Naive thymus-derived CD4-positive, alpha-beta T cell (primary cell): ENCODE measurements at regions not wholly inside any gene's neighbourhood (a gene's known extent, or its start where the extent isn't known, plus 50 kb on each side); places are given as distances from the start of the nearest gene placed in this dataset.
"Not testable (repeated sequence)": the region's sequence is repeated elsewhere in the genome, so short reads cannot be mapped to it uniquely, and the experiment has no call there.

Experiments
- ATAC-seq: fragments of 150-1000 bp; cut with Tn5 transposase; 2 replicates; pipeline ENCODE4 v1.10.0; 2021; ENCODE audit warnings: mild to moderate bottlenecking, moderate library complexity
- CTCF ChIA-PET: fragments of 350-600 bp; sonication (Branson Sonifier 250); formaldehyde crosslinking; loops from one replicate; lab custom pipeline; 2021; ENCODE audit warnings: antibody characterized with exemption; lab: Charles Lee
- POLR2A ChIA-PET: fragments of 350-600 bp; sonication (Branson Sonifier 250); formaldehyde crosslinking; loops from one replicate; lab custom pipeline; 2021; ENCODE audit warnings: antibody characterized with exemption, inconsistent platforms; lab: Charles Lee
- DNase-seq, 9 donors: peaks; one replicate each; pipeline versions ENCODE4 v3.0.0 to v3.0.0-alpha.2; 2020 to 2022; ENCODE audit warnings: mixed read lengths in 1 of 9
- H3K27ac ChIP-seq: one replicate; pipeline ENCODE4 v1.7.0; 2013; ENCODE audit warnings: mild to moderate bottlenecking, low read depth, low read length, moderate library complexity
- H3K27me3 ChIP-seq, 2 donors: one replicate each; pipeline ENCODE4 v1.7.0; 2013; ENCODE audit warnings: low read length in 2 of 2, mild to moderate bottlenecking in 2 of 2, moderate library complexity in 2 of 2; ENCODE audit not compliant: control insufficient read depth in 2 of 2, insufficient read depth in 2 of 2
- H3K36me3 ChIP-seq, 3 experiments: 1 replicate in 2 of 3; 2 replicates in 1 of 3; pipeline ENCODE4 v1.7.0; 2013; ENCODE audit warnings: low read length in 3 of 3, mild to moderate bottlenecking in 3 of 3, moderate library complexity in 1 of 3; ENCODE audit not compliant: insufficient read depth in 3 of 3, control insufficient read depth in 2 of 3
- H3K4me1 ChIP-seq, 2 donors: one replicate each; pipeline ENCODE4 v1.7.0; 2013; ENCODE audit warnings: low read length in 2 of 2, mild to moderate bottlenecking in 2 of 2, moderate library complexity in 1 of 2; ENCODE audit not compliant: control insufficient read depth in 2 of 2, insufficient read depth in 2 of 2
- H3K4me3 ChIP-seq: 2 replicates; pipeline ENCODE4 v1.7.0; 2013; ENCODE audit warnings: mild to moderate bottlenecking, low read length
- H3K9me3 ChIP-seq, 3 experiments: 1 replicate in 2 of 3; 2 replicates in 1 of 3; pipeline ENCODE4 v1.7.0; 2013; ENCODE audit warnings: low read length in 3 of 3; ENCODE audit not compliant: control insufficient read depth in 2 of 3
- H3K27ac Mint-ChIP-seq, 9 donors: one replicate each; pipeline ENCODE4 v1.8.0; 2020 to 2022; ENCODE audit warnings: mixed read lengths in 9 of 9, mild to moderate bottlenecking in 8 of 9, moderate library complexity in 5 of 9, inconsistent platforms in 2 of 9
- H3K27me3 Mint-ChIP-seq, 5 donors: one replicate each; pipeline ENCODE4 v1.8.0; 2021 to 2022; ENCODE audit warnings: mixed read lengths in 5 of 5, mild to moderate bottlenecking in 1 of 5
- H3K36me3 Mint-ChIP-seq, 5 donors: one replicate each; pipeline ENCODE4 v1.8.0; 2020 to 2022; ENCODE audit warnings: mixed read lengths in 5 of 5, mild to moderate bottlenecking in 3 of 5, inconsistent platforms in 1 of 5
- H3K4me1 Mint-ChIP-seq, 7 donors: one replicate each; pipeline ENCODE4 v1.8.0; 2020 to 2022; ENCODE audit warnings: mixed read lengths in 7 of 7, mild to moderate bottlenecking in 3 of 7, inconsistent platforms in 1 of 7
- H3K4me3 Mint-ChIP-seq, 10 donors: one replicate each; pipeline ENCODE4 v1.8.0; 2020 to 2022; ENCODE audit warnings: mild to moderate bottlenecking in 10 of 10, mixed read lengths in 10 of 10, moderate library complexity in 6 of 10, inconsistent platforms in 2 of 10
- H3K9me3 Mint-ChIP-seq, 11 donors: one replicate each; pipeline ENCODE4 v1.8.0; 2020 to 2022; ENCODE audit warnings: mixed read lengths in 11 of 11, mild to moderate bottlenecking in 4 of 11, inconsistent platforms in 1 of 11, moderate library complexity in 1 of 11
- intact Hi-C, 2 donors: fragments of 100-400 bp; cut with micrococcal nuclease; formaldehyde crosslinking; loops; one replicate each; pipeline ENCODE4 v1.15.1; 2023

DNA sequence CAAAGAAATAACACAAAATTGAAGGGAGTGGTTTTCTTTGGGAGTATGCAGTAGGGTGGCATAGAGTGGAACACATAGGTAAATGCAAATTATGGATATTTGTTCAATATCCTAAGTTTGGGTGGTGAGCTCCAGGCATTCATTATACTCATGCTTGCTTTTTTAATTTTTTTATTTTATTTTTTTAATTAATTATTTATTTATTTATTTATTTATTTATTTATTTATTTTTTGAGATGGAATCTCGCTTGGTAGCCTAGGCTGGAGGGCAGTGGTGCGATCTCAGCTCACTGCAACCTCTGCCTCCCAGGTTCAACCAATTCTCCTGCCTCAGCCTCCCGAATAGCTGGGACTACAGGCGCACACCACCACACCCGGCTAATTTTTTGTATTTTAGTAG is 355.5 kb upstream of the PLD5 start:
- H3K4me1 ChIP-seq, intact Hi-C loops, H3K4me1 Mint-ChIP-seq, H3K9me3 Mint-ChIP-seq, POLR2A ChIA-PET, DNase-seq, H3K9me3 ChIP-seq, H3K4me3 Mint-ChIP-seq, CTCF ChIA-PET, H3K27me3 ChIP-seq, H3K4me3 ChIP-seq, H3K36me3 ChIP-seq, H3K27ac ChIP-seq, ATAC-seq, H3K36me3 Mint-ChIP-seq, H3K27ac Mint-ChIP-seq: not testable (repeated sequence)
- peaks cover 0 to 16% (median 7%) of the 10 kb centered on the region in 5 donors for H3K27me3 Mint-ChIP-seq

DNA sequence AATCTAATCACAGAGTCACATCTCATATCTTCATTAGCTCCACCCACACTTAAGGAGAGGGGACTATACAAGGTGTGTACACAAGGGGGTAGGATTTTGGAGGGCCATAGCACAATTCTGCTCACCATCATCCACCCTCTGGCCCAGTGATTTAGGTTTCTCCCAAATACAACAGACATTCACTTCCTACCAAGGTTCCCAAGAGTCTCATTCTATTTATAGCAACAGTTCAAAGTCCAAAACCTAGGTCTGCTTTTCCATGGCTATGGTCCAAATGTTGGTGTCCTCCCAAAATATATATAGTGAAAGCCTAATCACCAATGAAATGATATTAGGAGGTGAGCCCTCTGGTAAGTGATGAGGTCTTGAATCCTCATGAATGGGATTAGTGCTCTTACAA is 353.2 kb upstream of the PLD5 start:
- H3K27ac Mint-ChIP-seq = no peak overlapping the region
- intact Hi-C loops = no loop called here
- H3K9me3 Mint-ChIP-seq = peaks cover 0 to 2% (median 0%) of the 10 kb centered on the region in 11 donors
- no peaks in the 10 kb centered on the region for H3K4me1 ChIP-seq
- H3K27me3 ChIP-seq = no peaks in the 10 kb centered on the region
- peaks cover 0 to 7% (median 0%) of the 10 kb centered on the region in 5 donors for H3K27me3 Mint-ChIP-seq
- no peak for ATAC-seq
- H3K4me3 Mint-ChIP-seq = no peak overlapping the region
- no peak for DNase-seq
- H3K4me1 Mint-ChIP-seq = no peaks in the 10 kb centered on the region
- H3K36me3 ChIP-seq = no peaks in the 10 kb centered on the region
- CTCF ChIA-PET = no interaction called here
- H3K4me3 ChIP-seq = no peak overlapping the region
- no peaks in the 10 kb centered on the region for H3K36me3 Mint-ChIP-seq
- H3K27ac ChIP-seq = no peak overlapping the region
- H3K9me3 ChIP-seq = no peaks in the 10 kb centered on the region
- POLR2A ChIA-PET = no interaction called here

DNA sequence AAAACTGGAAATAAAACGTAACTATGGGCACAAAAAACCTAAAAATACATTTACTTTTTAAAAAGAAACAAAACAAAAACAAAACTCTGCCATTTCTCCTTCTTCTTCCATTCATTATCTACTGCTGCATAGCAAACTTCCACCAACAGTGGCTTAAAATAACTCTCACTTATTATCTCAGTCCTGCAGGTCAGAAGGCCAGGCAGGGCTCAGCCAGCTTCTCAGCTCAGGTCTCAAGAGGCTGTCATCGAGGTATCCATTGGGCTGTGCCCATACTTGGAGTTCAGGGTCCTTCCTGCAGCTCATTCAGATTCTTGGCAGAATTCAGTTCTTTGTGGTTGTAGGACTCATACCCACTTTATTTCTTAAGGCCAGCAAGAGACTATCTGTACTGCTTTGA is 352.7 kb upstream of the PLD5 start:
- Histone ChIP-seq H3K9me3 (no peaks in the 10 kb centered on the region), H3K27me3 (no peaks in the 10 kb centered on the region), H3K4me1 (no peaks in the 10 kb centered on the region), H3K4me3 (no peak overlapping the region), H3K36me3 (no peaks in the 10 kb centered on the region), H3K27ac (no peak overlapping the region)
- Mint-ChIP-seq H3K27ac (peak overlapping the region in 1 of 9 donors; percentile 26), H3K4me3 (no peak overlapping the region), H3K9me3 (peaks cover 0 to 2% (median 0%) of the 10 kb centered on the region in 11 donors), H3K36me3 (no peaks in the 10 kb centered on the region), H3K27me3 (peaks cover 0 to 7% (median 0%) of the 10 kb centered on the region in 5 donors), H3K4me1 (no peaks in the 10 kb centered on the region)
- intact Hi-C loops = no loop called here
- ATAC-seq (no peak), DNase-seq (no peak)
- CTCF ChIA-PET = no interaction called here
- POLR2A ChIA-PET = no interaction called here

DNA sequence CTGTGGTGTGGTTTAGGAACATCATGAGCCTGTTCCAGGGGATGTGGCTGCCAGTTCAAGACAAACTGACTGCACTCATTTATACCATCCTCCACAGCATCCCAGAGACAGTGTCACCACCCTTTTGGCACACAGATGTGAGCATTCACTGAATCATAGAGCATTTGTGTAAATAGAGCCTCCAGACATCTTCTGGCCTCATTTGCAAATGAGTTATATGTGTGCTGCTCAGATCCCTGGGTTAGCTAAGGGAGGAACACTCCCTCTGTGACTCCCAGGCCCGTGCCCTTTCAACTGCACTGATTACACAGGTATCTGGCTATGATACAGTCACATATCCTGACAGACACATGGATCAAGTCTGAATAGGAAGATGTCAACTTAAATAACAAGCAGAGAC is 351.5 kb upstream of the PLD5 start:
- H3K9me3 ChIP-seq = no peaks in the 10 kb centered on the region
- Mint-ChIP-seq H3K36me3 (no peaks in the 10 kb centered on the region), H3K9me3 (peaks cover 0 to 2% (median 0%) of the 10 kb centered on the region in 11 donors), H3K27me3 (peaks cover 0 to 10% (median 0%) of the 10 kb centered on the region in 5 donors), H3K4me3 (no peak overlapping the region), H3K27ac (no peak overlapping the region), H3K4me1 (no peaks in the 10 kb centered on the region)
- no peaks in the 10 kb centered on the region for H3K4me1 ChIP-seq
- intact Hi-C loops = no loop called here
- H3K27ac ChIP-seq = no peak overlapping the region
- ChIA-PET POLR2A (no interaction called here), CTCF (no interaction called here)
- ATAC-seq (no peak), DNase-seq (no peak)
- no peak overlapping the region for H3K4me3 ChIP-seq
- H3K27me3 ChIP-seq = no peaks in the 10 kb centered on the region
- no peaks in the 10 kb centered on the region for H3K36me3 ChIP-seq

DNA sequence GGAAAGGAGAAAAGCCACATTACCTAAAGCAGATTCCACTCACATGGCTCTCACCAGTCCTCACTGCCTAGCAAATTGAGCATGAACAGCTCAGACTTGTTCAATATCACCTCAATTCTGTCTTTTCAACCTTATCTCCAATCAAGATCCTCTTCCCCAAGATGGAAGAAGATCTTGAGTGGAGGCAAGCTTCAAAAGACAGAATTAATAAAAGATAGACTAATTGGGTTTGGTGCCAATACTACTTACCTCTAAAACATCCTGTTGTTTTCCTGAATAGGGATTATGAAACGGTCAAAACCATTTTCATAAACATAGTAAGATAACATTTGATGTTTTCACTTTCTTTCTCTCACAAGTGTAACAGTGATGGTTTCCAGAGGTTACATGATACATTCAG is 349.2 kb upstream of the PLD5 start:
- ChIA-PET POLR2A (no interaction called here), CTCF (no interaction called here)
- Histone ChIP-seq H3K27ac (no peak overlapping the region), H3K27me3 (no peaks in the 10 kb centered on the region), H3K4me3 (no peak overlapping the region), H3K36me3 (no peaks in the 10 kb centered on the region), H3K9me3 (no peaks in the 10 kb centered on the region), H3K4me1 (no peaks in the 10 kb centered on the region)
- H3K4me3 Mint-ChIP-seq = no peak overlapping the region
- no peak overlapping the region for H3K27ac Mint-ChIP-seq
- no peaks in the 10 kb centered on the region for H3K4me1 Mint-ChIP-seq
- H3K36me3 Mint-ChIP-seq = no peaks in the 10 kb centered on the region
- intact Hi-C loops = no loop called here
- DNase-seq (no peak), ATAC-seq (no peak)
- peaks cover 0 to 2% (median 0%) of the 10 kb centered on the region in 11 donors for H3K9me3 Mint-ChIP-seq
- peaks cover 0 to 6% (median 0%) of the 10 kb centered on the region in 5 donors for H3K27me3 Mint-ChIP-seq

DNA sequence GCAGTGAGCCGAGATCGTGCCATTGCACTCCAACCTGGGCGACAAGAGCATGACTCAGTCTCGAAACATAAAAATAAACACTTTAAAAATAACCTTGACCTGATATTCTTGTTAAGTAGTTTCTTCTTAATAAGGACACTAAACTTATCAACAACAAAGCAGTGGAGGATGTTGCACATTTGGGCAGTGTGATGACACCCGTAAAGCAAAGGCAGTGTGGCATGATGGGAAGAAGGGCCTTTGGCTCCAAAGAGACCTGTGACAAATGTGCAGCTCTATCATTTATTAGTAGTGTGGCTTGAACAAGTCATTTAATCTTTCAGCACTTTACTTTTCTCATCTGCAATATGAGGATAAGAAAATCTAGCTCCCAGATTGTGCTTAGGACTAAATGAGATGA is 348.0 kb upstream of the PLD5 start:
- intact Hi-C loops = no loop called here
- Mint-ChIP-seq H3K27me3 (peaks cover 0 to 7% (median 0%) of the 10 kb centered on the region in 5 donors), H3K4me1 (no peaks in the 10 kb centered on the region), H3K36me3 (no peaks in the 10 kb centered on the region), H3K9me3 (peaks cover 0 to 2% (median 0%) of the 10 kb centered on the region in 11 donors), H3K27ac (no peak overlapping the region), H3K4me3 (no peak overlapping the region)
- ATAC-seq (no peak), DNase-seq (no peak)
- Histone ChIP-seq H3K4me1 (no peaks in the 10 kb centered on the region), H3K4me3 (no peak overlapping the region), H3K36me3 (no peaks in the 10 kb centered on the region), H3K27me3 (no peaks in the 10 kb centered on the region), H3K9me3 (no peaks in the 10 kb centered on the region), H3K27ac (no peak overlapping the region)
- ChIA-PET CTCF (no interaction called here), POLR2A (no interaction called here)

DNA sequence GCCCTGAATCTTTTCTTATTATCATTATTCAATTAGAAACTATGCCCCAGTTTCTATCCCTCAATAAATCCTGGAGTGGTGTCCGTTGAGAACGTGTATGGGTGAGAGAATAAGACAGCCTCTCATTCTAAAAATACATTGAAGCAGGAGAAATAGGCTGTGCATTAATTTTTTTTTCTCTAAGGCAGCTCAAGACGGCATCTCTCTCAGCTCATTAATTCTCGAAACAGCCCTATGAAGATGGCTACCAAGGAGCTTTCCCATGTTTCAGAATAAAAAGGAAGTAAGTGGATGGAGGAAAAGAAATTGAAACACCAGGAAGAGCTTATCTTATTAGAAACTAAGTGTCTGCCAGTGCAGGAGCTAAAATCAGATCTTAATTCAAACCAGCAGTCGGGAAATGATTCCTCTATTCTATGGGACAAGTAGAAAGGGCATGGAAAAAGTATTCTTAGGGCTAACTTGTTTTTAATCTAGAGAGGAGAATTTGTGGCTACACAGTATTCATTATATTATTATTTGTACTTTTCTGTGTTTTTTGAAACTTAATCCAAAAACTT is 347.1 kb upstream of the PLD5 start:
- peaks cover 0 to 2% (median 0%) of the 10 kb centered on the region in 11 donors for H3K9me3 Mint-ChIP-seq
- Histone ChIP-seq H3K9me3 (no peaks in the 10 kb centered on the region), H3K27ac (no peak overlapping the region), H3K4me3 (no peak overlapping the region), H3K36me3 (no peaks in the 10 kb centered on the region), H3K27me3 (no peaks in the 10 kb centered on the region), H3K4me1 (no peaks in the 10 kb centered on the region)
- ATAC-seq (no peak), DNase-seq (no peak)
- intact Hi-C loops = no loop called here
- H3K27ac Mint-ChIP-seq = no peak overlapping the region
- peaks cover 0 to 7% (median 2%) of the 10 kb centered on the region in 5 donors for H3K27me3 Mint-ChIP-seq
- no peaks in the 10 kb centered on the region for H3K4me1 Mint-ChIP-seq
- no peaks in the 10 kb centered on the region for H3K36me3 Mint-ChIP-seq
- CTCF ChIA-PET = no interaction called here
- no peak overlapping the region for H3K4me3 Mint-ChIP-seq
- POLR2A ChIA-PET = no interaction called here
